ENCODE measurements at regions not wholly inside any gene's neighbourhood (a gene's known extent, or its start where the extent isn't known, plus 50 kb on each side); places are given as distances from the start of the nearest gene placed in this dataset.

DNA sequence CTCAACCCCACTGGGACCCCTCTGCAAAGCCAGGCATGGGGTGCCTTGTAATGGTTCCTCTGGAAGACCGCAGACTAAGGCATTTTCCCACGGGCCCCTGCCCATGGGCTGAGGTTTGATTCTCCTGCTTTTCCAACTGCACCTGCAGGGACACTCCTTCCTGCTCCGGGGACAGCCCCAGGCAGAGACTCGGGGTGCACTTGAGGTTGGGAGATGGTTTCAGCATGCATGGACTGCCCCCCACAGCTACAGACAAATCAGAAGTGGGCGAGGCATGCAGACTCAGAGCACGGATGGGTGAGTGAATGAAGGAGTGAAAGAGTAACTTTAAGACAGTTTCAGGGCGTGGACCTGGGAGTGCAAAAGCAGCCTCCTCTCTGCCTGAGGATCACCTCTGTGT lies 87.9 kb upstream of the RPL38 start:
- no peak for DNase-seq (ENCODE audit: extremely low read depth, low read depth)
- TF ChIP-seq CTCF (IDR thresholded peaks at IDR 0.05; ENCODE audit: low read depth, low read length, missing control alignments) = no peak
- H3K4me3 ChIP-seq (replicated peaks; ENCODE audit: low read depth, low read length) = no peak overlapping the region

- TF ChIP-seq CTCF (IDR thresholded peaks at IDR 0.05; ENCODE audit: low read depth, low read length, missing control alignments) = no peak
- DNase-seq (ENCODE audit: extremely low read depth, low read depth) = no peak
- no peak overlapping the region for H3K4me3 ChIP-seq (replicated peaks; ENCODE audit: low read depth, low read length)
These were observed 87.3 kb upstream of the RPL38 start for GRCh38 chr17:74116087-74116717.

GRCh38 chr17:74117087-74117698 lies 86.3 kb upstream of the RPL38 start:
- no peak for TF ChIP-seq CTCF (IDR thresholded peaks at IDR 0.05; ENCODE audit: low read depth, low read length, missing control alignments)
- no peak overlapping the region for H3K4me3 ChIP-seq (replicated peaks; ENCODE audit: low read depth, low read length)
- DNase-seq (ENCODE audit: extremely low read depth, low read depth) = no peak

- TF ChIP-seq CTCF (IDR thresholded peaks at IDR 0.05; ENCODE audit: low read depth, low read length, missing control alignments) = no peak
- no peak for DNase-seq (ENCODE audit: extremely low read depth, low read depth)
- no peak overlapping the region for H3K4me3 ChIP-seq (replicated peaks; ENCODE audit: low read depth, low read length)
These were observed 85.5 kb upstream of the RPL38 start for GRCh38 chr17:74117999-74118421.

- H3K4me3 ChIP-seq (replicated peaks; ENCODE audit: low read depth, low read length) = no peak overlapping the region
- no peak for TF ChIP-seq CTCF (IDR thresholded peaks at IDR 0.05; ENCODE audit: low read depth, low read length, missing control alignments)
- no peak for DNase-seq (ENCODE audit: extremely low read depth, low read depth)
These were observed 85.0 kb upstream of the RPL38 start for GRCh38 chr17:74118504-74118903.

DNA sequence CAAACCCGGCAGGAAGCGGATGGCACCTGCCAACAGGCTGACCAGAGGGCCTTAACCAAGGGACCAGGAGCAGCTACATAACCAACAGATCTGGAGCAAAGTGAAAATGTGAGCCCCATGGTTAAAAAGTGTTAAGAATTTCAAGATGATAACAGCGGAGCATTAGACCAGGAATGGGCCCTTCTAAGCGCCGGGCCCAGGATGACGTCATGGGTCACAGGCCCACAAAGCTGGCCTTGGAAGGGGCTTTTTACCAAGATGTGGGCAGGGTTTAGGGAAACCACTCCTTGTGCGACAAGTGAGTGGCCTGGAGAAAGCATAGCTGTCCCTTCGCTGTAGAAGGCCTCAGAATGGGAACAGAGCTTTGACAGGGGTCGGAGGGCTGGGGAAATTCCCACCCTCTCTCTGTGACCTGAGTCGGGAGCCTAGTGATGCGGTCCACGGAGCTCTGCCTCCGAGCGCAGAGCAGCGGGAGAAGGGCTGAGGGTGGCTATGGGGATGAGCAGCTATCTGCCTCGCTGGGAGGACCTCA lies 84.4 kb upstream of the RPL38 start:
- no peak for TF ChIP-seq CTCF (IDR thresholded peaks at IDR 0.05; ENCODE audit: low read depth, low read length, missing control alignments)
- no peak overlapping the region for H3K4me3 ChIP-seq (replicated peaks; ENCODE audit: low read depth, low read length)
- DNase-seq (ENCODE audit: extremely low read depth, low read depth) = no peak
